ENCODE measurements at regions not wholly inside any gene's neighbourhood (a gene's known extent, or its start where the extent isn't known, plus 50 kb on each side); places are given as distances from the start of the nearest gene placed in this dataset.

DNA sequence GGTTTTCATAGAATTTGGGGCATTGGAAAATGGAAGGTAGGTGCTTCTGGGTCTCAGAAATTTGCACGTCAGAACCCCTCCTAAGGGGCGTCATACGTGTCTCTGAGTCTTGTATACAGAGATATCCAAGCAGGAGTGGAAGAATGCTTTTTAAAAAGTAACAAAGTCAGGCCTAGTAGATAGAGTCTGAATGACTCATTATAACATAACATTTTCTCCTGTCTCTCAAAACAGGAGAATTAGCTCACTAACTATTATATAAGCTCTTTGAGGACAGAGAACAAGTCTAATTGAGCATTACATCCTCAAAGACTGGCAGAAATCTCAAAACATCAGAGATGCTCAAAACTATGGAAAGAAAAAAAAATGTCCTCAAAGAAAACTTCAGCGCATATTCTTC lies 86.1 kb upstream of the CCL2 start:
- WGBS = 86% methylated on average over 4 of the region's 4 CpGs
- no peak for TF ChIP-seq SP1 (IDR thresholded peaks at IDR 0.05)
- TF ChIP-seq JUND (IDR thresholded peaks at IDR 0.05) = no peak
- no peak for TF ChIP-seq FOXA2 (IDR thresholded peaks at IDR 0.05)
- TF ChIP-seq ZBTB33 (IDR thresholded peaks at IDR 0.05) = no peak
- no peak for TF ChIP-seq FOXA1 (IDR thresholded peaks at IDR 0.05)
- TF ChIP-seq TAF1 (conservative IDR thresholded peaks at IDR 0.05) = no peak
- TF ChIP-seq EGR1 (IDR thresholded peaks at IDR 0.05; ENCODE audit: low read depth in 2 of 2) = no peak
- TF ChIP-seq RAD21 (IDR thresholded peaks at IDR 0.05) = no peak
- TF ChIP-seq, protein P1, sequence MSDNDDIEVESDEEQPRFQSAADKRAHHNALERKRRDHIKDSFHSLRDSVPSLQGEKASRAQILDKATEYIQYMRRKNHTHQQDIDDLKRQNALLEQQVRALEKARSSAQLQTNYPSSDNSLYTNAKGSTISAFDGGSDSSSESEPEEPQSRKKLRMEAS (IDR thresholded peaks at IDR 0.05) = no peak
- H3K4me1 ChIP-seq (ENCODE audit: control insufficient read depth in 4 of 4, insufficient read depth in 4 of 4, low read length in 3 of 4) = no peaks in the 10 kb centered on the region
- H3K9ac ChIP-seq (ENCODE audit: low read depth in 1 of 2, low read length in 2 of 2) = no peak overlapping the region
- H3K27me3 ChIP-seq (ENCODE audit: control insufficient read depth in 4 of 4, insufficient read depth in 4 of 4, low read length in 3 of 4) = peaks cover 0 to 9% (median 0%) of the 10 kb centered on the region in 4 donors
- DNase-seq (ENCODE audit: low spot score) = no peak
- H3K4me3 ChIP-seq (ENCODE audit: low read depth in 1 of 3, low read length in 3 of 3) = no peak overlapping the region
- H3K9me3 ChIP-seq (ENCODE audit: control insufficient read depth in 4 of 4, low read length in 3 of 4) = peaks cover 0 to 2% (median 1%) of the 10 kb centered on the region in 4 donors
- no peaks in the 10 kb centered on the region for H3K36me3 ChIP-seq (ENCODE audit: control insufficient read depth in 4 of 4, insufficient read depth in 3 of 4, low read depth in 1 of 4, low read length in 3 of 4)
- no peak overlapping the region for H3K27ac ChIP-seq (ENCODE audit: low read depth in 1 of 2, low read length in 2 of 2)

DNA sequence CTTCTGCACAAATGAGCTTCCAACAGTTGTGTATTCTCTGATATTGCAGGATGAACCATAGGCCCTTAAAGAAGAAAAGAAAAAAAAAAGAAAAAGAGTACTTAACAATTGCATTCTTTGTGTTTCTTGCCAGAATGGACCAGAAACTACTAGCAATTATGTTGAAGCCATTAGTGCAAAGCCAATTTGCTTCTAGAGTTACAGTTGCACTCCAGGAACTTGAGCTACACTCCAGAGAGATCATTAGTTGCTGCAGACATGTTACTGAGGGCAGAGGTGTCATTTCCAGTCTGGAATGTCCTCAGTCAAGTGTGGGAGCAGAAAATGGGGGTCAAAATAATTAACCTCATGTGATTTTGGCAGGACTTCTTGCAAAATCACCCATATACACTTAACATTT lies 85.6 kb upstream of the CCL2 start:
- no peaks in the 10 kb centered on the region for H3K4me1 ChIP-seq (ENCODE audit: control insufficient read depth in 4 of 4, insufficient read depth in 4 of 4, low read length in 3 of 4)
- H3K36me3 ChIP-seq (ENCODE audit: control insufficient read depth in 4 of 4, insufficient read depth in 3 of 4, low read depth in 1 of 4, low read length in 3 of 4) = no peaks in the 10 kb centered on the region
- no peak overlapping the region for H3K9ac ChIP-seq (ENCODE audit: low read depth in 1 of 2, low read length in 2 of 2)
- H3K9me3 ChIP-seq (ENCODE audit: control insufficient read depth in 4 of 4, low read length in 3 of 4) = peaks cover 0 to 2% (median 1%) of the 10 kb centered on the region in 4 donors
- TF ChIP-seq, protein P1 (IDR thresholded peaks at IDR 0.05) = no peak
- TF ChIP-seq EGR1 (IDR thresholded peaks at IDR 0.05; ENCODE audit: low read depth in 2 of 2) = no peak
- TF ChIP-seq RXRA (IDR thresholded peaks at IDR 0.05) = no peak
- no peak for TF ChIP-seq FOXA1 (IDR thresholded peaks at IDR 0.05)
- TF ChIP-seq, protein P2, sequence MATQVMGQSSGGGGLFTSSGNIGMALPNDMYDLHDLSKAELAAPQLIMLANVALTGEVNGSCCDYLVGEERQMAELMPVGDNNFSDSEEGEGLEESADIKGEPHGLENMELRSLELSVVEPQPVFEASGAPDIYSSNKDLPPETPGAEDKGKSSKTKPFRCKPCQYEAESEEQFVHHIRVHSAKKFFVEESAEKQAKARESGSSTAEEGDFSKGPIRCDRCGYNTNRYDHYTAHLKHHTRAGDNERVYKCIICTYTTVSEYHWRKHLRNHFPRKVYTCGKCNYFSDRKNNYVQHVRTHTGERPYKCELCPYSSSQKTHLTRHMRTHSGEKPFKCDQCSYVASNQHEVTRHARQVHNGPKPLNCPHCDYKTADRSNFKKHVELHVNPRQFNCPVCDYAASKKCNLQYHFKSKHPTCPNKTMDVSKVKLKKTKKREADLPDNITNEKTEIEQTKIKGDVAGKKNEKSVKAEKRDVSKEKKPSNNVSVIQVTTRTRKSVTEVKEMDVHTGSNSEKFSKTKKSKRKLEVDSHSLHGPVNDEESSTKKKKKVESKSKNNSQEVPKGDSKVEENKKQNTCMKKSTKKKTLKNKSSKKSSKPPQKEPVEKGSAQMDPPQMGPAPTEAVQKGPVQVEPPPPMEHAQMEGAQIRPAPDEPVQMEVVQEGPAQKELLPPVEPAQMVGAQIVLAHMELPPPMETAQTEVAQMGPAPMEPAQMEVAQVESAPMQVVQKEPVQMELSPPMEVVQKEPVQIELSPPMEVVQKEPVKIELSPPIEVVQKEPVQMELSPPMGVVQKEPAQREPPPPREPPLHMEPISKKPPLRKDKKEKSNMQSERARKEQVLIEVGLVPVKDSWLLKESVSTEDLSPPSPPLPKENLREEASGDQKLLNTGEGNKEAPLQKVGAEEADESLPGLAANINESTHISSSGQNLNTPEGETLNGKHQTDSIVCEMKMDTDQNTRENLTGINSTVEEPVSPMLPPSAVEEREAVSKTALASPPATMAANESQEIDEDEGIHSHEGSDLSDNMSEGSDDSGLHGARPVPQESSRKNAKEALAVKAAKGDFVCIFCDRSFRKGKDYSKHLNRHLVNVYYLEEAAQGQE (IDR thresholded peaks at IDR 0.05) = no peak
- TF ChIP-seq SP1 (IDR thresholded peaks at IDR 0.05) = no peak
- no peak for TF ChIP-seq FOXA2 (IDR thresholded peaks at IDR 0.05)
- TF ChIP-seq YY1 (IDR thresholded peaks at IDR 0.05) = no peak
- no peak for TF ChIP-seq HNF4G (IDR thresholded peaks at IDR 0.05)
- peaks cover 0 to 5% (median 0%) of the 10 kb centered on the region in 4 donors for H3K27me3 ChIP-seq (ENCODE audit: control insufficient read depth in 4 of 4, insufficient read depth in 4 of 4, low read length in 3 of 4)
- no peak overlapping the region for H3K4me3 ChIP-seq (ENCODE audit: low read depth in 1 of 3, low read length in 3 of 3)
- H3K27ac ChIP-seq (ENCODE audit: low read depth in 1 of 2, low read length in 2 of 2) = no peak overlapping the region
- no peak for DNase-seq (ENCODE audit: low spot score)

All from liver (tissue), 7 donors.